KMS-11 (cell line): ENCODE measurements at regions not wholly inside any gene's neighbourhood (a gene's known extent, or its start where the extent isn't known, plus 50 kb on each side); places are given as distances from the start of the nearest gene placed in this dataset.

Source experiments
- H2AFZ ChIP-seq: fragments of 200-600 bp; sonication (generic); 2 replicates; pipeline ENCODE4 v1.6.1; 2016; ENCODE audit warnings: antibody characterized with exemption, mixed run types, low read depth
- H3K27ac ChIP-seq: fragments of 200-600 bp; sonication (generic); 2 replicates; pipeline ENCODE4 v1.6.1; 2016; ENCODE audit warnings: mild to moderate bottlenecking, mixed run types
- H3K27me3 ChIP-seq: fragments of 200-600 bp; sonication (generic); 2 replicates; pipeline ENCODE4 v1.6.1; 2017; ENCODE audit warnings: mild to moderate bottlenecking, low read depth, mixed run types, moderate library complexity; ENCODE audit not compliant: insufficient read depth
- H3K36me3 ChIP-seq: fragments of 200-600 bp; sonication (generic); 2 replicates; pipeline ENCODE4 v1.6.1; 2017; ENCODE audit warnings: mild to moderate bottlenecking, mixed run types; ENCODE audit not compliant: insufficient read depth
- H3K4me1 ChIP-seq: fragments of 200-600 bp; sonication (generic); 2 replicates; pipeline ENCODE4 v1.6.1; 2016; ENCODE audit warnings: mild to moderate bottlenecking, low read depth, mixed run types; ENCODE audit not compliant: poor library complexity, severe bottlenecking
- H3K4me2 ChIP-seq: fragments of 200-600 bp; sonication (generic); 2 replicates; pipeline ENCODE4 v1.7.0; 2016; ENCODE audit warnings: mild to moderate bottlenecking, mixed run types
- H3K4me3 ChIP-seq: fragments of 200-600 bp; sonication (generic); IDR thresholded peaks from 2 replicates; pipeline ENCODE4 v1.6.1; 2017; ENCODE audit warnings: low read depth, low read length, mixed read lengths; ENCODE audit not compliant: insufficient read depth
- H3K79me2 ChIP-seq: fragments of 200-600 bp; sonication (generic); 2 replicates; pipeline ENCODE4 v1.6.1; 2016; ENCODE audit warnings: low read depth, mixed run types; ENCODE audit not compliant: insufficient read depth
- H3K9ac ChIP-seq: fragments of 200-600 bp; sonication (generic); 2 replicates; pipeline ENCODE4 v1.6.1; 2016; ENCODE audit warnings: mild to moderate bottlenecking, mixed run types
- H4K20me1 ChIP-seq: fragments of 200-600 bp; sonication (generic); 2 replicates; pipeline ENCODE4 v1.6.1; 2016; ENCODE audit warnings: mild to moderate bottlenecking, mixed run types; ENCODE audit not compliant: insufficient read depth
- TF ChIP-seq, protein P1 (sequence below): fragments of 200-600 bp; sonication (generic); conservative IDR thresholded peaks from 2 replicates; pipeline ENCODE4 v1.6.1; 2017; ENCODE audit warnings: low read depth, mild to moderate bottlenecking, antibody characterized with exemption, low read length, moderate library complexity, mixed read lengths

- TF ChIP-seq, protein P1, sequence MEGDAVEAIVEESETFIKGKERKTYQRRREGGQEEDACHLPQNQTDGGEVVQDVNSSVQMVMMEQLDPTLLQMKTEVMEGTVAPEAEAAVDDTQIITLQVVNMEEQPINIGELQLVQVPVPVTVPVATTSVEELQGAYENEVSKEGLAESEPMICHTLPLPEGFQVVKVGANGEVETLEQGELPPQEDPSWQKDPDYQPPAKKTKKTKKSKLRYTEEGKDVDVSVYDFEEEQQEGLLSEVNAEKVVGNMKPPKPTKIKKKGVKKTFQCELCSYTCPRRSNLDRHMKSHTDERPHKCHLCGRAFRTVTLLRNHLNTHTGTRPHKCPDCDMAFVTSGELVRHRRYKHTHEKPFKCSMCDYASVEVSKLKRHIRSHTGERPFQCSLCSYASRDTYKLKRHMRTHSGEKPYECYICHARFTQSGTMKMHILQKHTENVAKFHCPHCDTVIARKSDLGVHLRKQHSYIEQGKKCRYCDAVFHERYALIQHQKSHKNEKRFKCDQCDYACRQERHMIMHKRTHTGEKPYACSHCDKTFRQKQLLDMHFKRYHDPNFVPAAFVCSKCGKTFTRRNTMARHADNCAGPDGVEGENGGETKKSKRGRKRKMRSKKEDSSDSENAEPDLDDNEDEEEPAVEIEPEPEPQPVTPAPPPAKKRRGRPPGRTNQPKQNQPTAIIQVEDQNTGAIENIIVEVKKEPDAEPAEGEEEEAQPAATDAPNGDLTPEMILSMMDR: no peak
- Histone ChIP-seq H3K4me1 (peaks cover 33% of the 10 kb centered on the region), H3K27me3 (no peaks in the 10 kb centered on the region), H3K36me3 (no peaks in the 10 kb centered on the region), H3K27ac (no peak overlapping the region), H3K4me2 (no peak overlapping the region), H3K79me2 (no peaks in the 10 kb centered on the region), H3K9ac (no peak overlapping the region), H2AFZ (no peak overlapping the region), H4K20me1 (no peaks in the 10 kb centered on the region), H3K4me3 (no peak overlapping the region)
Observed at GRCh38 chr11:8340296-8340695, 76.6 kb upstream of the LMO1 start.

DNA sequence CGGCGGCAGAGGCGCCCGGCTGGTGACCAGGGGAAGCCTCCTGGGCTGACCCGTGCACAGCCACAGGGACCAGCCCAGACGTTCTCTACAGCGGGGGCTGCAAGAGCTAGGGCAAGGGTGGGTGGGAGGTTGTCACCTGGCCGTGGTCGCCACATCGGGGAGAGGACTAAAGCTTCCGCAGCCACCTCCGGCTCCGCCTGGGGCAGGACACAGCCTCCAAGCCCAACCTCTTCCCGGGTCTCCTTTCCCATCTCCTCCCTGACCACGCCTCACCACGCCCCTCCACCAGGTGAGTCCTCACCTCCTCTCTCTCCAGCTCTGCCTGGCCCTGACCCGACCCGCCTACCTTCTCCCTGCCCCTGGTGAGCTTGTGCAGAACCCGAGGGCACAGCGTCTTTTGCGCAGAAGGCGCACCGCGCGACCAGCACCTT lies 75.9 kb upstream of the LMO1 start:
- H3K27me3 ChIP-seq: no peaks in the 10 kb centered on the region
- no peak overlapping the region for H3K4me3 ChIP-seq
- no peaks in the 10 kb centered on the region for H3K79me2 ChIP-seq
- H4K20me1 ChIP-seq: no peaks in the 10 kb centered on the region
- no peak overlapping the region for H2AFZ ChIP-seq
- no peak overlapping the region for H3K9ac ChIP-seq
- H3K27ac ChIP-seq: no peak overlapping the region
- H3K4me1 ChIP-seq: peaks cover 32% of the 10 kb centered on the region
- H3K4me2 ChIP-seq: no peak overlapping the region
- TF ChIP-seq, protein P1: no peak
- no peaks in the 10 kb centered on the region for H3K36me3 ChIP-seq

GRCh38 chr11:8338138-8338537 lies 74.5 kb upstream of the LMO1 start:
- H2AFZ ChIP-seq: no peak overlapping the region
- H3K4me1 ChIP-seq: peaks cover 19% of the 10 kb centered on the region
- H4K20me1 ChIP-seq: no peaks in the 10 kb centered on the region
- no peaks in the 10 kb centered on the region for H3K27me3 ChIP-seq
- H3K36me3 ChIP-seq: no peaks in the 10 kb centered on the region
- H3K79me2 ChIP-seq: no peaks in the 10 kb centered on the region
- TF ChIP-seq, protein P1: peak; percentile 85
- no peak overlapping the region for H3K4me2 ChIP-seq
- no peak overlapping the region for H3K9ac ChIP-seq
- H3K4me3 ChIP-seq: no peak overlapping the region
- no peak overlapping the region for H3K27ac ChIP-seq

DNA sequence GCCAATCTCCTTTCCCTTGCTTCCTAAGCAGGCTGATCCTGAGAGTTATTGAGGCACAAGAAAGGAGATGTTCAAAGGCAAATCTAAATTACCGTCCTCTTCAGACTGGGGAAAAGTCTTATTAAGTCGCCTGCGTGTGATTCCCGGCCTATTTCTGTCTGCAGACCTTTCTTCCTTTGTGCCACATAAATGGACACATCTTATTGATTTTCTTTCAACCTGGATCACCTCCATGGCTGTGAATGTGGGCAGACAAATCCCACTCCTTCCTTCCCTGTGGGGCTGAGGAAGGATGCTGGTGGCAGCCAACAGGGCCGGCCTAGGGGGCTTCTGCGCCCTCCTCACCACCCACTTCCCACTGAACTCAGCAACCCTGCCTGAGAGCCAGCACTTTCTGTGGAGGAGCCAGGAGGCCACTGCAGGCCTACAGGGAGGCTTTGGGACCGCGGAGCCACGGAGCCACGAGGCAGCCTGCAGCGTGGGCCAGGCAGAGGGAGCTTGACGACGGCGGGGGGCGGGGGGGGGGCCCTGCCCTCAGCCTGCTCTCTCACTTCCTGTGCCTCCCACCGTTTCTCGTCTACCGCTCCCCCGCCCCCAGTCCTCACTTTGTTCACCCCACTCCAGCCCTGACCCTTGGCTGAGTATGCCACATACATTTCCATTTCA lies 73.6 kb upstream of the LMO1 start:
- no peak overlapping the region for H3K4me2 ChIP-seq
- H3K36me3 ChIP-seq: no peaks in the 10 kb centered on the region
- no peak overlapping the region for H3K27ac ChIP-seq
- H3K27me3 ChIP-seq: no peaks in the 10 kb centered on the region
- H3K4me1 ChIP-seq: peaks cover 10% of the 10 kb centered on the region
- TF ChIP-seq, protein P1: no peak
- H3K9ac ChIP-seq: no peak overlapping the region
- H3K4me3 ChIP-seq: no peak overlapping the region
- H4K20me1 ChIP-seq: no peaks in the 10 kb centered on the region
- H2AFZ ChIP-seq: no peak overlapping the region
- no peaks in the 10 kb centered on the region for H3K79me2 ChIP-seq
